GM06990 (cell line): ENCODE measurements at regions not wholly inside any gene's neighbourhood (a gene's known extent, or its start where the extent isn't known, plus 50 kb on each side); places are given as distances from the start of the nearest gene placed in this dataset.

Experiments used
- DNase-seq: peaks from one replicate; pipeline ENCODE4 v3.0.0-alpha.2; 2011; ENCODE audit not compliant: insufficient read length; ENCODE audit errors: extremely low read depth
- H3K27me3 ChIP-seq: replicated peaks from 2 replicates; pipeline ENCODE4 v1.6.0; 2011; ENCODE audit warnings: low read length; ENCODE audit not compliant: control insufficient read depth, insufficient read depth
- H3K36me3 ChIP-seq: 2 replicates; pipeline ENCODE4 v1.5.1; 2011; ENCODE audit warnings: low read length; ENCODE audit not compliant: control insufficient read depth, insufficient read depth
- H3K4me3 ChIP-seq: replicated peaks from 2 replicates; pipeline ENCODE4 v1.5.1; 2011; ENCODE audit warnings: low read depth, mild to moderate bottlenecking, control low read depth, low read length
- TF ChIP-seq, protein P1 (sequence below): IDR thresholded peaks from 2 replicates; pipeline ENCODE4 v1.5.1; 2011; ENCODE audit warnings: low read length, control low read depth, mild to moderate bottlenecking, inconsistent platforms; ENCODE audit not compliant: insufficient read depth, poor library complexity, severe bottlenecking

DNA sequence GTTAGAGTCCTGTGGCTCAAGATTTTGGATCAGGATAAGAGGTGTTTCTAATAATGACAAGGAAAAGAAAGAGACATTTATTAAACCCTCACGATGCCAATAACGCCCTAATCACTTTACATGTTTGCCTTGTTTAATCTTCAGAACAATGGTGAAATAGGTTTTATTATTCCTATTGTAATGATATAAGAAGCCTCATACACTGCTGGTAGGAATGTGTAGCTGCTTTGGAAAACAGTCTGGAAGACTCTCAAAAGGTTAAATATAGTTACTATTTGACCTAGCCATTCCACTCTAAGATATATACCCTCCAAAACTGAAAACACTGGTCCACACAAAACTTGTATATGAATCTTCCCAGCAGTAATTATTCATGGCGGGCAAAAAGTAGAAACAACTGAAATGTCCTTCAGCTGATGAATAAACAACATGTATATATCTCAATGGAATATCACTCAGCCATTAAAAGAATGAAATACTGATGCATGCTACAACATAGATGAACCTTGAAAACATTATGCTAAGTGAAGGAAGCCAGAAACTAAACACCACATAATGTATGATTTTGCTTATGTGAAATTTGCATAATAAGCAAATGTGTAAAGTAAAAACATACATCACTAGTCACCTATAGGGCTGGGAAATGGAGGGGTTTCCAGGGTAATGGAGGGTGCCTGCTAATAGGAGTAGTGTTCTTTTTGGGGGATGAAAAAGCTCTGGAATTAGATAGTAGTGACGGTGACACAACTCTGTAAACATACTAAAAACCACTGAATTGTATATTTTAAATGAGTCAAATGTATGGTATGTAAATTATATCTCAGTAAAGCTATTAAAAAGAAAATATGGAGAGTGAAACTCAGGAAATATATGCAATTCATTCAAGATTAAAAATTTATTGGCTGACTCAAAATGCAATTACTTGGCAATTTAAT lies 76.9 kb upstream of the ANK3 start:
- TF ChIP-seq, protein P1, sequence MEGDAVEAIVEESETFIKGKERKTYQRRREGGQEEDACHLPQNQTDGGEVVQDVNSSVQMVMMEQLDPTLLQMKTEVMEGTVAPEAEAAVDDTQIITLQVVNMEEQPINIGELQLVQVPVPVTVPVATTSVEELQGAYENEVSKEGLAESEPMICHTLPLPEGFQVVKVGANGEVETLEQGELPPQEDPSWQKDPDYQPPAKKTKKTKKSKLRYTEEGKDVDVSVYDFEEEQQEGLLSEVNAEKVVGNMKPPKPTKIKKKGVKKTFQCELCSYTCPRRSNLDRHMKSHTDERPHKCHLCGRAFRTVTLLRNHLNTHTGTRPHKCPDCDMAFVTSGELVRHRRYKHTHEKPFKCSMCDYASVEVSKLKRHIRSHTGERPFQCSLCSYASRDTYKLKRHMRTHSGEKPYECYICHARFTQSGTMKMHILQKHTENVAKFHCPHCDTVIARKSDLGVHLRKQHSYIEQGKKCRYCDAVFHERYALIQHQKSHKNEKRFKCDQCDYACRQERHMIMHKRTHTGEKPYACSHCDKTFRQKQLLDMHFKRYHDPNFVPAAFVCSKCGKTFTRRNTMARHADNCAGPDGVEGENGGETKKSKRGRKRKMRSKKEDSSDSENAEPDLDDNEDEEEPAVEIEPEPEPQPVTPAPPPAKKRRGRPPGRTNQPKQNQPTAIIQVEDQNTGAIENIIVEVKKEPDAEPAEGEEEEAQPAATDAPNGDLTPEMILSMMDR = no peak

DNA sequence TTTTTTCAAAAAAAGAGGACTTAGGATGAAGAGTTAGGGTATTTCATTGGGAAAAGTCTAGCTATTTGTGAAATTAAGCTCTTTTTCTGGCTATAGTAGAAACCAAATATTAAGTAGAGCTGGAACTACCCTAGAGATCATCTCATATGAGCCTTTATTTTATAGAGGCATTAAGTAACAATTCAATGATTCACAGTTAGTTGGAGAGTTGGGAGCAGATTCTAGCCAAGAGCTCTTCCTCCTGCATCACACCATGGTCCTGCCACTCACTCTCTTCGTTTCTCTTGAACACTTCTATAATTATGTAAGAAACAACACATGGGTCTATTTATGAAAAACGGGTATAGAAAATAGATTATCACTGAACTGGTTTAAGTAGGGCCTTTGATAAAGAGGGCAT lies 76.1 kb upstream of the ANK3 start:
- TF ChIP-seq, protein P1 = no peak
- H3K4me3 ChIP-seq = no peak overlapping the region
- H3K36me3 ChIP-seq = no peaks in the 10 kb centered on the region
- DNase-seq = no peak
- H3K27me3 ChIP-seq = no peaks in the 10 kb centered on the region

More for the DNA sequence above, 76.9 kb upstream of the ANK3 start:
- no peaks in the 10 kb centered on the region for H3K27me3 ChIP-seq
- no peak for DNase-seq
- no peaks in the 10 kb centered on the region for H3K36me3 ChIP-seq
- H3K4me3 ChIP-seq = no peak overlapping the region

DNA sequence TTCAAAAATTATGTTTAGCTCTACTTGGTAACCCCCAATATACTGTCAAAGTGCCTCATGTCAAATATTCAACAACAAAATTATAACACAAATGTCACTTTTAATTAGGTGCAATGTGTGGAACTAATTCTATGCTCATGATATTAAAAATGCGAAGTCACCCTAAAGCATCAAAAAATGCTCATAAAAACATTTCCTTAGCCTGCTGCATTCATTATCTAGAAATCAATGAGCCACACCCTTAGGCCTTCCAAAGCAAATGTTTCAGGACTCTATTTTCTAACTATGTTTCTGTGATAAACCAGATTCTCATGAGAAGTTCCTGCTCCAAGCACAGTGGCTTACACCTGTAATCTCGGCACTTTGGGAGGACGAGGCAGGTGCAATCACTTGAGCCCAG lies 75.0 kb upstream of the ANK3 start:
- TF ChIP-seq, protein P1 = no peak
- Histone ChIP-seq H3K36me3 (no peaks in the 10 kb centered on the region), H3K27me3 (no peaks in the 10 kb centered on the region), H3K4me3 (no peak overlapping the region)
- DNase-seq = no peak

DNA sequence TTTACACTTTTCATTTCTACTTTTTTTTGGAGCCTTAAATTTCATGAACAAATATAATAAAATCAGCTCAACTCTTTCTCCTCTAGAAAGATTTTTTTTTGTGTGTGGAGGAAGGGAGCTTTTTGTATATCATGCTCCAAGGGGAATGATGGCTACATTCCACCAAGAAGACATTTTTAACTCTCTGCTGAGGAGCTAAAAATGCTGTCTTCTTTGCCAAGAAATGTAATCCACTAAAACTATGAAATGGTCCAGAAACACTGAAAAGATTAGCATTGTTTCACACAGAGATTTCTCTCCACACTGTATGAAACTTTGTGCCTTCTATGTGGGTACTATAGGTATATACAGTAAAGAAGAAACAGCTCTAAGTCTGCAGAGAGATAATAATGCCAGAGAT lies 74.1 kb upstream of the ANK3 start:
- TF ChIP-seq, protein P1 = no peak
- no peak overlapping the region for H3K4me3 ChIP-seq

DNA sequence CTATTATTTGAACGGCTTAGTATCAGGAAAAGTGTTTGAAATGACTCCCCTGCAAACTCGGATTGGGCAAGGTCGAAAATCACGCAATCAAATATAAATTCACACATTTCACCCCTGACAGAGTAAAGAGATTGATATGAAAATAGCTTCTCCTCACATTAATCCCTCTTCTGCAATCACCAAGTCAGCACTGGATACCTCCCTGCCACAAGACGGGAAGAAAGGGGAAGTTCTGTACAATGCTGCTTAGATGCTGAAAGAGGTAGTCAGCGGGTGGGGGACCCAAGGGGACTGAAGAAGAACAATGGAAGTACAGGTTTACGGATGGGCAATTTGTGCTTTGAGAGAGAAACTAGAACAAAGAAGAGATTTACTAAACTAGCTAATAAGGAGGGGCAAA lies 72.0 kb upstream of the ANK3 start:
- no peaks in the 10 kb centered on the region for H3K27me3 ChIP-seq
- H3K4me3 ChIP-seq = no peak overlapping the region
- TF ChIP-seq, protein P1 = no peak
- H3K36me3 ChIP-seq = no peaks in the 10 kb centered on the region
- no peak for DNase-seq

More for the DNA sequence above, 74.1 kb upstream of the ANK3 start:
- H3K36me3 ChIP-seq = no peaks in the 10 kb centered on the region
- H3K27me3 ChIP-seq = no peaks in the 10 kb centered on the region
- no peak for DNase-seq
